HEK293T (cell line): ENCODE measurements at regions not wholly inside any gene's neighbourhood (a gene's known extent, or its start where the extent isn't known, plus 50 kb on each side); places are given as distances from the start of the nearest gene placed in this dataset.
"Not testable (repeated sequence)": the region's sequence is repeated elsewhere in the genome, so short reads cannot be mapped to it uniquely, and the experiment has no call there.

Experiments used
- CTCF ChIA-PET: fragments of 350-600 bp; formaldehyde crosslinking; extraction: SDS; loops from one replicate; lab custom pipeline; 2021; ENCODE audit warnings: antibody characterized with exemption, inconsistent platforms; lab: Yijun Ruan, JAX
- POLR2A ChIA-PET: fragments of 350-600 bp; formaldehyde crosslinking; extraction: SDS; loops from one replicate; lab custom pipeline; 2020; ENCODE audit warnings: antibody characterized with exemption, inconsistent platforms; lab: Yijun Ruan, JAX
- DNase-seq: peaks from one replicate; pipeline ENCODE4 v3.0.0; 2012; ENCODE audit warnings: mixed read lengths; ENCODE audit errors: extremely low spot score
- TF ChIP-seq, protein P1 (sequence below): fragments of 450-650 bp; IDR thresholded peaks from 2 replicates; pipeline ENCODE4 v1.6.1; 2016

- POLR2A ChIA-PET, DNase-seq, CTCF ChIA-PET: not testable (repeated sequence)
Observed at GRCh38 chr7:73188287-73188686, 102.4 kb upstream of the SPDYE9 start.

GRCh38 chr7:73186589-73187309 is 100.9 kb upstream of the SPDYE9 start:
- POLR2A ChIA-PET, DNase-seq, CTCF ChIA-PET: not testable (repeated sequence)

DNA sequence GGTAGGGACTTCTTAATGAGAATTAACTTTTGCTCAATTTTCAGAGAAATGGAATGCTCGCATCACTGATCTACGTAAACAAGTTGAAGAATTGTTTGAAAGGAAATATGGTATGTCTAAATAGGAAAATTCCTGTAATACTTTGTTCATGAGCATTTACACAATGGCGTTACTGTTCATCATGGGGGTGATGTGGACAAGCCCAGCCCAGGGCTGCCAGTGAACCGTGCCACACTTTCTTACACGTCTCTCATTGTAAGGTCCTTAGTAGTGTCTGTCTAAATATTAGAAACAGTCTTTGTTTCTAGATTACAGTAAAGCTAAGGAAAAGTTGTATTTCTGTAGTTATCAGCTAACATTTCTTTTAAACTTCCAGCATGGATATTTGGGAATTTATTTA is 91.0 kb upstream of the SPDYE9 start:
- POLR2A ChIA-PET, DNase-seq, CTCF ChIA-PET: not testable (repeated sequence)

- DNase-seq, POLR2A ChIA-PET: not testable (repeated sequence)
- CTCF ChIA-PET = interaction anchor here (0.7 kb wide), 1 partner anchor 194 kb away, joined by 5 read pairs; no protein-coding TSS in a partner anchor
Observed at GRCh38 chr7:73175322-73175721, 89.5 kb upstream of the SPDYE9 start.

DNA sequence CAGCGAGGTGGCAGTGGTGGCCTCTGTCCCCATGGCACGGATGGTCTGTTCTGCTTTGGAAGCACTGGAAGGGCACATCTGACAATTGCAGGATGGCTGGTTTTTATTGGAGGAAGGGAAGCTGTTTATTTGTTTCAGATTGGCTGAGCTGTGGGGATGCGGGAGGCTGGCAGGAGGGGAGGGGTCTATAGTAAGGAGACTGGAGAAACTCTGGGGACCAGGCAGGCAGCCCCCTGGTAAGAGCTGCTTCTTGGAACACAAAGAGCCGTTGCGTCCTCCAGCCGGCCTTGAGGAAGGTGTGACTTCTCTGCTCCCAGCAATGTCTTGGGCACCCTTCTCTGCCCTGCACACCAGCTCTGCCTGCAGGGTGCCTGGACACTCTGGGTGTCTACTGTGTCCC is 85.1 kb upstream of the SPDYE9 start:
- DNase-seq, CTCF ChIA-PET, POLR2A ChIA-PET: not testable (repeated sequence)

DNA sequence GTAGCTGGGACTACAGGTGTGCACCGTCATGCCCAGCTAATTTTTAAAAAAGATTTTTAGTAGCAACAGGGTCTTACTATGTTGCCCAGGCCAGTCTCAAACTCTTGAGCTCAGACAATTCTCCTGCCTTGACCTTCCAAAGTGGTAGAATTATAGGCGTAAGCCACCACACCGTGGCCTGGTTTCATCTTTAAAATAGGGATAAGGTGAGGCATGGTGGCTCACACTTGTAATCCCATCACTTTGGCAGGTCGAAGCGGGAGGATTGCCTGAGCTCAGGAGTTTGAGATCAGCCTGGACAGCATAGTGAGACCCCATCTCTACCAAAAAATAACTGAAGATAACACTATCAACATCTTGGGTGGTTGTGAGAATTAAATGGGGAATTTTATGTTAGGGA is 84.6 kb upstream of the SPDYE9 start:
- CTCF ChIA-PET, DNase-seq, POLR2A ChIA-PET: not testable (repeated sequence)

GRCh38 chr7:73166152-73166551 is 80.3 kb upstream of the SPDYE9 start:
- DNase-seq, CTCF ChIA-PET, POLR2A ChIA-PET: not testable (repeated sequence)

- DNase-seq, POLR2A ChIA-PET, CTCF ChIA-PET: not testable (repeated sequence)
Observed at GRCh38 chr7:73162680-73163079, 76.8 kb upstream of the SPDYE9 start.

DNA sequence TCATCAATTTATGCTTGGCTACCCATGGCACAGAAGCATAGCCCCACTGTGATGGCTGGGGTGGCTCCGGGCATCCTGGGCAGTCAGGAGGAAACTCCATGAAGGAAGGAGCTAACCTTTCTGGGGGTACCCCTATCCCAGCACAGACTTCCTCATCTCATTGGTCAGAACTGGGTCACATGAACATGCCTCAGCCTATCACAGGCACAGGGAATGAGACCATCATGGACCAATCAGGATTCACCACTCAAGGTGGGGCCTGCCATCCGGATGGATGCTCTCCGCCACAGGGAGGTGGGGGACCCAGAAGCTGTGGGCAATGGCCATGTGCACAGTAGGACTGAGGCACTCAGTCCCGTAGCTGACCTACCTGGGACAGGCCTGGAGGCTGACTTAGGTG is 75.9 kb upstream of the SPDYE9 start:
- POLR2A ChIA-PET, CTCF ChIA-PET, DNase-seq: not testable (repeated sequence)

- CTCF ChIA-PET, DNase-seq: not testable (repeated sequence)
Observed at GRCh38 chr7:73157169-73157661, 71.4 kb upstream of the SPDYE9 start.

GRCh38 chr7:73156510-73157168 is 70.8 kb upstream of the SPDYE9 start:
- CTCF ChIA-PET, DNase-seq, POLR2A ChIA-PET: not testable (repeated sequence)

More at GRCh38 chr7:73157169-73157661, 71.4 kb upstream of the SPDYE9 start:
- POLR2A ChIA-PET = not testable (repeated sequence)

GRCh38 chr7:73154586-73155038 is 68.8 kb upstream of the SPDYE9 start:
- CTCF ChIA-PET, DNase-seq, POLR2A ChIA-PET: not testable (repeated sequence)
- TF ChIP-seq, protein P1, sequence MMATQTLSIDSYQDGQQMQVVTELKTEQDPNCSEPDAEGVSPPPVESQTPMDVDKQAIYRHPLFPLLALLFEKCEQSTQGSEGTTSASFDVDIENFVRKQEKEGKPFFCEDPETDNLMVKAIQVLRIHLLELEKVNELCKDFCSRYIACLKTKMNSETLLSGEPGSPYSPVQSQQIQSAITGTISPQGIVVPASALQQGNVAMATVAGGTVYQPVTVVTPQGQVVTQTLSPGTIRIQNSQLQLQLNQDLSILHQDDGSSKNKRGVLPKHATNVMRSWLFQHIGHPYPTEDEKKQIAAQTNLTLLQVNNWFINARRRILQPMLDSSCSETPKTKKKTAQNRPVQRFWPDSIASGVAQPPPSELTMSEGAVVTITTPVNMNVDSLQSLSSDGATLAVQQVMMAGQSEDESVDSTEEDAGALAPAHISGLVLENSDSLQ = peak; percentile 72

DNA sequence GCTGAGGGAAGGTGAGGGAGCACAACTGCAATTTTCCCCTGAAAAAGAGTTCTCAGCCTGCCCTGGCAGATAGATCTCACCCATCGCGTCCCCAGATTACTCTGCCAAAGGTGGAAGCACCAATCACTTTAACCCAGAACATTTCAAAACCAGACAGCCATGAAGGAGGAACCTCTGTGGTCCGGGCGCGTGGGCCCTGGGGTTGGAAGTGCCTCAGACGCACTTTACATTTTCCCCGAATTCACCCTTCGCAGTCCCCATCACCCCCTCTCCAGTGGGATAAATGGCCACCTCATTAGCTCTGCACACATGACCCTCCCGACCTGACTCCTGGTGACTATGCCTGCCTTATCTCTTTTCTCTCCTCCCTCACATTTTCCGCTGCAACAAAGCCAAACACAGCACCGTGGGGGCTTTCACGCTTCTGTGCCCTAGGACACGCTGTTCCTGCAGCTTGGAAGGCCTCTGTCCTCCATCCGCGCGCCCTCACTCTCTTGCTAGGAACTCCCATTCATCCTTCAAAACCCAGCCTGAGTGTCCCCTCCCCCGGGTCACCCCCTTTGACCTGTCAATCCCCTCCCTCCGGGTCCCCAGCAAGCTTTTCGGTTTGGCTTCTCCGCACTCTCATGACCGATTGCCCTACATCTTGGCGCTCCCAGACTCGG is 68.2 kb upstream of the SPDYE9 start:
- POLR2A ChIA-PET, DNase-seq: not testable (repeated sequence)

GRCh38 chr7:73148570-73148969 is 62.7 kb upstream of the SPDYE9 start:
- DNase-seq, CTCF ChIA-PET, POLR2A ChIA-PET: not testable (repeated sequence)

More for the DNA sequence above, 68.2 kb upstream of the SPDYE9 start:
- CTCF ChIA-PET = not testable (repeated sequence)

DNA sequence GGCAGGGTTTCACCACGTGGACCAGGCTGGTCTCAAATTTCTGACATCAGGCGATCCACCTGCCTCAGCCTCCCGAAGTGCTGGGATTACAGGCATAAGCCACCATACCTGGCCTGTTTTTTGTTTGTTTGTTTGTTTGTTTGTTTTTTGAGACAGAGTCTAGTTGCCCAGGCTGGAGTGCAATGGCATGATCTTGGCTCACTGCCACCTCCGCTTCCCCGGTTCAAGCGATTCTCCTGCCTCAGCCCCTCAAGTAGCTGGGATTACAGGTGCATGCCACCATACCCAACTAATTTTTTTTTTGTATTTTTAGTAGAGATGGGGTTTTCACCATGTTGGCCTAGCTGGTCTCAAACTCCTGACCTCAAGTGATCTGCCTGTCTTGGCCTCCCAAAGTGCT is 61.8 kb upstream of the SPDYE9 start:
- POLR2A ChIA-PET, DNase-seq, CTCF ChIA-PET: not testable (repeated sequence)

- CTCF ChIA-PET, POLR2A ChIA-PET, DNase-seq: not testable (repeated sequence)
Observed at GRCh38 chr7:73143993-73144392, 58.2 kb upstream of the SPDYE9 start.

GRCh38 chr7:73137922-73138321 is 52.1 kb upstream of the SPDYE9 start:
- DNase-seq, CTCF ChIA-PET, POLR2A ChIA-PET: not testable (repeated sequence)
